Adrenal gland (tissue), 5 donors: ENCODE measurements at regions not wholly inside any gene's neighbourhood (a gene's known extent, or its start where the extent isn't known, plus 50 kb on each side); places are given as distances from the start of the nearest gene placed in this dataset.

Experiments
- POLR2A ChIP-seq, 2 donors: fragments of 450-650 bp; IDR thresholded peaks; one replicate each; pipeline ENCODE4 v1.6.1; 2017; ENCODE audit warnings: antibody characterized with exemption in 2 of 2, mild to moderate bottlenecking in 2 of 2, moderate library complexity in 1 of 2
- TF ChIP-seq, protein P1 (sequence below), 6 experiments: fragments of 450-650 bp in 4 of 6; fragments of 200-600 bp in 2 of 6; sonication (generic) in 1 of 6; IDR thresholded peaks; 1 replicate in 5 of 6; 2 replicates in 1 of 6; pipeline versions ENCODE4 v1.5.1 to v1.8.0; 2016 to 2021; ENCODE audit warnings: antibody characterized with exemption in 6 of 6, mild to moderate bottlenecking in 2 of 6, moderate library complexity in 1 of 6
- donor health status: DM: no; HTN: no; CAD: no.

DNA sequence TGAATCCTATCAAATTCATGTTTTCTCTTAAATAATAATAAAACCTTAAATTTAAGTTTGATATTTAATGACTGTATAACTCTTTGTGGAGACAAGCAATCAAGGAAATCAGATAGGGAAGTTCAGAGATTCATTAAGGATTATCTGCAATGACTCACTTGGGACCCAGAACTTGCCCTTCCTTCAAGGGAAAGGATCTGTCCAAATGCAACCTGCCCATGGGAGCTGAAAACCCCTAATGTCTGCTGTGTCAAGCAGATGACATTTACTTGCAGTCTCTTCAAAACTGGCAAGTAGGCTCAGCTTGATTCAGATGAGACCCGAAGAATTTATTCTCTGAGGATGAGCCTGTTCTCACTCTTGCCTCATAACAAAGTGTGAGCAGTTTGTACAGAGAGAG, 1577.6 kb downstream of the EFNA5 start:
- TF ChIP-seq, protein P1, sequence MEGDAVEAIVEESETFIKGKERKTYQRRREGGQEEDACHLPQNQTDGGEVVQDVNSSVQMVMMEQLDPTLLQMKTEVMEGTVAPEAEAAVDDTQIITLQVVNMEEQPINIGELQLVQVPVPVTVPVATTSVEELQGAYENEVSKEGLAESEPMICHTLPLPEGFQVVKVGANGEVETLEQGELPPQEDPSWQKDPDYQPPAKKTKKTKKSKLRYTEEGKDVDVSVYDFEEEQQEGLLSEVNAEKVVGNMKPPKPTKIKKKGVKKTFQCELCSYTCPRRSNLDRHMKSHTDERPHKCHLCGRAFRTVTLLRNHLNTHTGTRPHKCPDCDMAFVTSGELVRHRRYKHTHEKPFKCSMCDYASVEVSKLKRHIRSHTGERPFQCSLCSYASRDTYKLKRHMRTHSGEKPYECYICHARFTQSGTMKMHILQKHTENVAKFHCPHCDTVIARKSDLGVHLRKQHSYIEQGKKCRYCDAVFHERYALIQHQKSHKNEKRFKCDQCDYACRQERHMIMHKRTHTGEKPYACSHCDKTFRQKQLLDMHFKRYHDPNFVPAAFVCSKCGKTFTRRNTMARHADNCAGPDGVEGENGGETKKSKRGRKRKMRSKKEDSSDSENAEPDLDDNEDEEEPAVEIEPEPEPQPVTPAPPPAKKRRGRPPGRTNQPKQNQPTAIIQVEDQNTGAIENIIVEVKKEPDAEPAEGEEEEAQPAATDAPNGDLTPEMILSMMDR (IDR thresholded peaks at IDR 0.05) = no peak
- TF ChIP-seq POLR2A (IDR thresholded peaks at IDR 0.05) = no peak
